Cerebellar cortex (tissue), 1 donor: ENCODE measurements at regions not wholly inside any gene's neighbourhood (a gene's known extent, or its start where the extent isn't known, plus 50 kb on each side); places are given as distances from the start of the nearest gene placed in this dataset.

Source experiments
- DNase-seq: peaks from one replicate; pipeline ENCODE4 v3.0.0-alpha.2; 2015; ENCODE audit warnings: low spot score

DNA sequence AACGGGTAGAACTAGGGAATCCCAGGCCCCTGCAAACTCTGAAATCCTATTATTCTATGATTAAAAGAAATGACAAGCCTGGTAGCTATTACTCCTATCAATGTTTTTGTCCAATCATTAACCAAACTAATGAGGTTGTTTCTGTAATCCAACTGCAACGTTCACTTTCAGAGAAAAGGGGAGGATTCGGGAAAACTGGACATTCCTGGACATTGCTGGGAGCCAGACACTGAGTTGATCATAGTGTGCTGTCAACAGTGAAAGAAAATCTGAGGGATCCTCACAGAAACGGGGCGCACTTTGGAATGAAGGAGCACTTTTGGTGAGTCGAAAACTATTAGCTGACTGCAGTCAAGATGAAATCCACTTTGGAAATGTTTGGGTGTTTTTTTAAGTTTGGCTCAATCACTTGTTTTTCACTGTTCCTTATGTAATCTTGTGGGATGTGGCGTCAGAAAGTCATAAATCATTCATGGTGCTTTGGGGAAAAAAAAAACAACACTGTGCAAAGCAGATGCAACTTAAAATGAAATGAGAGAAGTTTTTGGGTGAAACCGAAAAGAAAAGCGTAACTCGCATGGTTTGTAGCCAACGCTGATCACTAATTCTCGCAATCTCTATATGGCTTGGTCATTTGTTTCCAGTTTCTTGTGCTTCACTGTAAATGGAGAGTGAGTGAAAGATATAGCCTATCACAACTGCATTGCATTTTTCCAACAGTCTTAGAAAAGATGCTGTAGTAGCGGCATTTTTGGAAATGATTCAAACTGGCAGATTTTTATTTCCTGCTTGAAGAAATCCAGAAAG is 51.2 kb upstream of the ADRA1B start:
- no peak for DNase-seq

DNA sequence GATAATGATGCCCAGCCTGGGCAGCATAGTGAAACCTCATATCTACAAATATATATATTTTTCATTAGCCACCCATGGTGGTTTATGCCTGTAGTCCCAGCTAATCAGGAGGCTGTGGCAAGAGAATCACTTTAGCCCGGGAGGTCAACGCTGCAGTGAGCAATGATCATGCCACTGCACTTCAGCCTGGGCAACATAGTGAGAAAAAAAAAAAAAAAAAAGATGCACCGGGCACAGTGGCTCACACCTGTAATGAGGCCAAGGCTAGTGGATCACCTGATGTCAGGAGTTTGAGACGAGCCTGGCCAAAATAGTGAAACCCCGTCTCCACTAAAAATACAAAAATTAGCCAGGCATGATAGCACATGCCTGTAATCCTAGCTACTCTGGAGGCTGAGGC is 50.2 kb upstream of the ADRA1B start:
- DNase-seq, result no peak
